ENCODE measurements at regions not wholly inside any gene's neighbourhood (a gene's known extent, or its start where the extent isn't known, plus 50 kb on each side); places are given as distances from the start of the nearest gene placed in this dataset.

DNA sequence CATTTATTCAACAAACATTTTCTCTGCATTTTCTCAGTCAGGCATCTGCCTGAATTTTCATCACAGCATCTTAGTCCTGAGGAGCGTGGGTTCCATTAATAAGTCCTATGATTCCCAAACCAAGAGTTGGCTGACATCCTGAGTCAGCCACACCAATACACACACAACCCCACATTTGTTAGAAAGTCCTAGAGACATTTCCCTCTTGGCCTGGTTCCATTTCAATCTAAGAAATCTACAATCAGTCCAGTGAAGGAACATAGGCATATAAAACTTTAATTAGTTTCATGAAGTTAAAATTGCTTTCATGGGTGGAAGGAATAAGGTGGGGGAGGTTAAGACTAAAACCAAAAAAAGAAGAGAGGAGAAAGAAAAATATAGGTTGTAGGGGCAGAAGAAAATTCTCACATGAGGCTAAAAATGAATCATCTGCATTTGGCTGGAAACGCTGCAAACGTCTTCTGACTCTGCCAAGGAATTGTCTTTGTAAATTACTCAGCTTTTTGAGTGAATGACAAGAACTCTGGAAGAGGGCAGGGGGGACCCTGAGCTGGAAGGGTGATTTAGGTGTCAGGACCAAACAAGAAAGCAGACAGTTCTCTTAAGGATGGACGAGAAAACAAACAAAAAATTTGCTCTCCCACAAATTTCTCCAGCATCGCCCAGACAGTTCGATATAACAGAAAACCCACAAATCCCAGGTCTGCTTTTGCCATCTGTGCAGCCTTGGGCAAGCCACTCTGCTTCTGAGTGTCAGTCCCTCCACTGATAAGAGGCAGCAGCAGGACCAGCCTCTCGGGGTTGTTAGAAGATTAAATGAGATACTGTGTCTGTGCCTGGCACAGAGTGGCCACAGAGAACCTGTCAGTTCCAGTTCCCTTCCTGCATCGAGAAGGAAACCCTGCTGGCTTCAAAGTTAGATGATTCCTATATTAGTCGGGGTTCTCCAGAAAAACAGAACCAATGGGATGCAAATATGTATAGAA, 289.7 kb downstream of the CDK5RAP2 start:
- TF ChIP-seq REST (IDR thresholded peaks at IDR 0.05; ENCODE audit: insufficient read depth in 1 of 2, low read depth in 2 of 2, low read length in 1 of 2) (no peak), POLR2AphosphoS5 (IDR thresholded peaks at IDR 0.05; ENCODE audit: low read depth, low read length) (no peak), TCF7L2 (IDR thresholded peaks at IDR 0.05; ENCODE audit: low read depth, low read length) (no peak)
- TF ChIP-seq, protein P1, sequence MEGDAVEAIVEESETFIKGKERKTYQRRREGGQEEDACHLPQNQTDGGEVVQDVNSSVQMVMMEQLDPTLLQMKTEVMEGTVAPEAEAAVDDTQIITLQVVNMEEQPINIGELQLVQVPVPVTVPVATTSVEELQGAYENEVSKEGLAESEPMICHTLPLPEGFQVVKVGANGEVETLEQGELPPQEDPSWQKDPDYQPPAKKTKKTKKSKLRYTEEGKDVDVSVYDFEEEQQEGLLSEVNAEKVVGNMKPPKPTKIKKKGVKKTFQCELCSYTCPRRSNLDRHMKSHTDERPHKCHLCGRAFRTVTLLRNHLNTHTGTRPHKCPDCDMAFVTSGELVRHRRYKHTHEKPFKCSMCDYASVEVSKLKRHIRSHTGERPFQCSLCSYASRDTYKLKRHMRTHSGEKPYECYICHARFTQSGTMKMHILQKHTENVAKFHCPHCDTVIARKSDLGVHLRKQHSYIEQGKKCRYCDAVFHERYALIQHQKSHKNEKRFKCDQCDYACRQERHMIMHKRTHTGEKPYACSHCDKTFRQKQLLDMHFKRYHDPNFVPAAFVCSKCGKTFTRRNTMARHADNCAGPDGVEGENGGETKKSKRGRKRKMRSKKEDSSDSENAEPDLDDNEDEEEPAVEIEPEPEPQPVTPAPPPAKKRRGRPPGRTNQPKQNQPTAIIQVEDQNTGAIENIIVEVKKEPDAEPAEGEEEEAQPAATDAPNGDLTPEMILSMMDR (IDR thresholded peaks at IDR 0.05): no peak
